ENCODE measurements at regions not wholly inside any gene's neighbourhood (a gene's known extent, or its start where the extent isn't known, plus 50 kb on each side); places are given as distances from the start of the nearest gene placed in this dataset.

DNA sequence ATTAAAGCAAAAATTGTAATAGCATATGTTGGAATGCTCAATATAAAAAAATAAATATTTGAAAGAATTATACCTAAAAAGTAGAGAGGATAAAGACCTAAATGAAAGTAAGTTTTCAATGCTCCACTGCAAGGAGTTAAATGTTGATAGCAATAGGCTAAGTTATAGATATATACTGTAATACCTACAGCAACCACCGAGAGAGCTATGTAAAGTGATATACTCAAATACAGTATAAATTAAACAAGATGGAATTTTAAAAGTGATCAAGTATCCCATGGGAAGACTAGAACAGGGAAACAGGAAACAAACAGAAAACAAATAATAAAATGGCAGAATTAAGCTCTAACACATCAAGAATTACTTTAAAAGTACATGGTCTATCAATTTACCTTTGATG is 73.9 kb downstream of the CASP3 start:
- H3K4me3 Mint-ChIP-seq (ENCODE audit: low read depth), result no peak overlapping the region
- TF ChIP-seq, protein P1, sequence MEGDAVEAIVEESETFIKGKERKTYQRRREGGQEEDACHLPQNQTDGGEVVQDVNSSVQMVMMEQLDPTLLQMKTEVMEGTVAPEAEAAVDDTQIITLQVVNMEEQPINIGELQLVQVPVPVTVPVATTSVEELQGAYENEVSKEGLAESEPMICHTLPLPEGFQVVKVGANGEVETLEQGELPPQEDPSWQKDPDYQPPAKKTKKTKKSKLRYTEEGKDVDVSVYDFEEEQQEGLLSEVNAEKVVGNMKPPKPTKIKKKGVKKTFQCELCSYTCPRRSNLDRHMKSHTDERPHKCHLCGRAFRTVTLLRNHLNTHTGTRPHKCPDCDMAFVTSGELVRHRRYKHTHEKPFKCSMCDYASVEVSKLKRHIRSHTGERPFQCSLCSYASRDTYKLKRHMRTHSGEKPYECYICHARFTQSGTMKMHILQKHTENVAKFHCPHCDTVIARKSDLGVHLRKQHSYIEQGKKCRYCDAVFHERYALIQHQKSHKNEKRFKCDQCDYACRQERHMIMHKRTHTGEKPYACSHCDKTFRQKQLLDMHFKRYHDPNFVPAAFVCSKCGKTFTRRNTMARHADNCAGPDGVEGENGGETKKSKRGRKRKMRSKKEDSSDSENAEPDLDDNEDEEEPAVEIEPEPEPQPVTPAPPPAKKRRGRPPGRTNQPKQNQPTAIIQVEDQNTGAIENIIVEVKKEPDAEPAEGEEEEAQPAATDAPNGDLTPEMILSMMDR (IDR thresholded peaks at IDR 0.05; ENCODE audit: unreplicated experiment), result no peak
- H3K27ac Mint-ChIP-seq, result no peak overlapping the region
- no peak for DNase-seq (ENCODE audit: low spot score, unreplicated experiment)
- H3K36me3 Mint-ChIP-seq (ENCODE audit: insufficient read depth), result no peaks in the 10 kb centered on the region
- H3K9me3 Mint-ChIP-seq (ENCODE audit: low read depth), result peaks cover 4% of the 10 kb centered on the region
- no peaks in the 10 kb centered on the region for H3K4me1 Mint-ChIP-seq (ENCODE audit: low read depth)
- no peaks in the 10 kb centered on the region for H3K27me3 Mint-ChIP-seq

DNA sequence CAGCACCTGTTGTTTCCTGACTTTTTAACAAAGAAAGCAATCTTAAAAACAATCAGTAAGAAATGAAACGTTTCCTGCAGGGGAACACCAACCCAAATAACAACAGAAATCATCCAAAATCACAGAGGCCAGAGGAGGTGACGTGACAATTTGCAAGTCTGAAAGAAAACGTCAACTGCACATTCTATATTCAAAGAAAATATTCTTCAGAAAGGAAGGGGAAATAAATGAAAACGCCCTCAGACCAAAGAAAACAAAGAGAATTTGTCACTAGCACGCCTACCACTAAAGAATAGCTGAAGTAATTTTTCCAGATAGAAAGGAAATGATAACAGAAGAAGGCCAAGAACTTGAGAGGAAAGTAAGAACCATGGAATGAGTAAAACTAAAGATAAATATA is 74.4 kb downstream of the CASP3 start:
- no peak for DNase-seq (ENCODE audit: low spot score, unreplicated experiment)
- no peaks in the 10 kb centered on the region for H3K27me3 Mint-ChIP-seq
- H3K4me1 Mint-ChIP-seq (ENCODE audit: low read depth), result no peaks in the 10 kb centered on the region
- H3K36me3 Mint-ChIP-seq (ENCODE audit: insufficient read depth), result no peaks in the 10 kb centered on the region
- no peak overlapping the region for H3K27ac Mint-ChIP-seq
- peaks cover 4% of the 10 kb centered on the region for H3K9me3 Mint-ChIP-seq (ENCODE audit: low read depth)
- TF ChIP-seq, protein P1 (IDR thresholded peaks at IDR 0.05; ENCODE audit: unreplicated experiment), result no peak
- no peak overlapping the region for H3K4me3 Mint-ChIP-seq (ENCODE audit: low read depth)

DNA sequence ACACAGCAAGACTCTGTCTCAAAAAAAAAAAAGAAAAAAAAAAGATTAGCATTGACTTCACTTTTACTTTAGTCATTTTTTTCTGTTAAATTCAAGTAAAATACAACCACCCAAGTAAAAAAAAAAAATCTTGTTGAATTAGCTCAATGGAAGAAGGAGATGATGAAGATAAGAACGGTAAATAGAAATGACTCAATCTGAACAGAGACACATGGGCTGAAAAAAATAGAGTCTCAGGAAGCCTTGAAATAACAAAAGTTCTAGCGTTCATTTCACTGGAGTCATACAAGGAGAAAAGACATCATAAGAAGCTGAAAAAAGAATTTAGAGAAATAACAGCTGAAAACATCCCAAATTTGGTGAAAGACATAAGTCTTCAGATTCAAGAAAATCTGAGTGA is 75.5 kb downstream of the CASP3 start:
- Mint-ChIP-seq H3K36me3 (ENCODE audit: insufficient read depth) (no peaks in the 10 kb centered on the region), H3K9me3 (ENCODE audit: low read depth) (no peaks in the 10 kb centered on the region), H3K4me3 (ENCODE audit: low read depth) (no peak overlapping the region), H3K27me3 (no peaks in the 10 kb centered on the region), H3K4me1 (ENCODE audit: low read depth) (no peaks in the 10 kb centered on the region), H3K27ac (no peak overlapping the region)
- TF ChIP-seq, protein P1 (IDR thresholded peaks at IDR 0.05; ENCODE audit: unreplicated experiment), result no peak
- no peak for DNase-seq (ENCODE audit: low spot score, unreplicated experiment)

DNA sequence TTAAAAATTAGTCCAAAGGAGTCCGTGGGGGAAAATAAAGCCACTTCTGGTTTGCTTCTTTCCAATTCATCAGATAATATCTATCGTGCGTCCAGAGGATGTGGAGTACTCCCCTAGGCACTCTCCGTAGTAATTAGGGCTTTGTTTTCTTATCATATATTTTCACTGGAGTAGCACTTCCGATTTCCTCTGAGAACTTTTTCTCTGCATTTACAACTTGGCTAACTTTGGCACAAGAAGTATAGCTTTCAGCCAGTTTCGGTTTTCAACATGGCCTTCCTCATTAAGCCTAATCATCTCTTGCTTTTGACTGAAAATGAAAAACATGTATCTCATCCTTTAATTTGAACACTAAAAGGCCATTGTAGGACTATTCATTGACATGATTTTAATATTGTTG is 80.5 kb downstream of the CASP3 start:
- no peak overlapping the region for H3K27ac Mint-ChIP-seq
- peaks cover 3% of the 10 kb centered on the region for H3K9me3 Mint-ChIP-seq (ENCODE audit: low read depth)
- H3K4me1 Mint-ChIP-seq (ENCODE audit: low read depth), result no peaks in the 10 kb centered on the region

DNA sequence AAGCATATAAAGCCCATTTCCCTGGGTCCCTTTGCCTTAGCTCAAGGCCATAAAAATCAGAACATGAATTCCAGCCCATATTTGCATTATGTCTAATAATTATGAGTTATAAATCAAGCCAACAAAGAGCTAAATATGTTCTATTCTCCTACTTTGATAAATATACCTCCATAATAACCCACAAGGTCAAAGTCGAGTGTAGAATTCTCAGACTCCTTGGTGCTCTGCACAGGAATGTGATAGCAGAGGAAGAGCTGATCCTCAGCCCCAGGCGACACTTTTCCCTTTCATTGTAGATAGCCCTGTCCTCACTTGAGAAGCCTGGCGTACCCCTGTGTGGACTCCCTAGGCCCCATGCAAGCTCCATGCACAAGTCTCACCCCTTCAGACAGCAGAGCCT is 85.6 kb downstream of the CASP3 start:
- Mint-ChIP-seq H3K27ac (no peak overlapping the region), H3K4me3 (ENCODE audit: low read depth) (no peak overlapping the region), H3K9me3 (ENCODE audit: low read depth) (peaks cover 6% of the 10 kb centered on the region), H3K4me1 (ENCODE audit: low read depth) (no peaks in the 10 kb centered on the region), H3K36me3 (ENCODE audit: insufficient read depth) (no peaks in the 10 kb centered on the region), H3K27me3 (peaks cover 3% of the 10 kb centered on the region)
- no peak for DNase-seq (ENCODE audit: low spot score, unreplicated experiment)
- TF ChIP-seq, protein P1 (IDR thresholded peaks at IDR 0.05; ENCODE audit: unreplicated experiment), result no peak

More for the DNA sequence above, 80.5 kb downstream of the CASP3 start:
- Mint-ChIP-seq H3K27me3 (no peaks in the 10 kb centered on the region), H3K4me3 (ENCODE audit: low read depth) (no peak overlapping the region), H3K36me3 (ENCODE audit: insufficient read depth) (no peaks in the 10 kb centered on the region)
- DNase-seq (ENCODE audit: low spot score, unreplicated experiment), result no peak
- TF ChIP-seq, protein P1 (IDR thresholded peaks at IDR 0.05; ENCODE audit: unreplicated experiment), result no peak

Measured in progenitor cell of endocrine pancreas (in vitro differentiated cells).